HG03139 (cell line): ENCODE measurements at regions not wholly inside any gene's neighbourhood (a gene's known extent, or its start where the extent isn't known, plus 50 kb on each side); places are given as distances from the start of the nearest gene placed in this dataset.

Source experiments
- ATAC-seq: cut with Tn5 transposase; IDR thresholded peaks from one replicate; pipeline ENCODE4 v1.9.1; 2021; ENCODE audit not compliant: unreplicated experiment

DNA sequence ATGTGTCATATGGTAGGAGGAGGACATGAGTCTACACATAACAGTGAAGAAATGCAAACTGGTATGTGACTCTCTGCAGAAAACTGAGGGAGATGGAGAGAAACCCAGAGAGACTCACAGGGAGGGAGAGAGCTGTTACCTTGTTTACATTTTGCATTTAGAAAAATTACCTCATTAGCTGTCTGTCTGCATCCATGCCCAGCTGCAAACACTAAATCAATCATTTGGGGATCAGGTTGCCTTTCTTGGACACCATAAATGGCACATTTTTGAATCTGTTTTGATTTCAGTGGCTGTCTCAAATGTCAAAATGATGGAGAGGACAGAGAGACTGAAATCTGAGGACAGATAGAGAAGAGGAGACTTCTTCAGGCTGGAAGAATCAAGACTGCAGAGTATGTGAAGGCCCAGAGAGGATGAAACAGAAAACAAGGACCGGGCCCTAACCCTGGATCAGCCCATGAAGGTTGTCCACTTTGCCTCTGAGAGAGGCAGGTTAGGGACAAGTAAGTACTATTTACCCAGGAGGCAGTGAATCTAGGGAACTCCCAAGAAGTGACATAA, 92.2 kb downstream of the UNC5CL start:
- ATAC-seq: no peak

- ATAC-seq: no peak
Measured at GRCh38 chr6:40937491-40937890, 101.5 kb downstream of the UNC5CL start.

GRCh38 chr6:40936818-40937251, 102.2 kb downstream of the UNC5CL start:
- ATAC-seq: no peak

DNA sequence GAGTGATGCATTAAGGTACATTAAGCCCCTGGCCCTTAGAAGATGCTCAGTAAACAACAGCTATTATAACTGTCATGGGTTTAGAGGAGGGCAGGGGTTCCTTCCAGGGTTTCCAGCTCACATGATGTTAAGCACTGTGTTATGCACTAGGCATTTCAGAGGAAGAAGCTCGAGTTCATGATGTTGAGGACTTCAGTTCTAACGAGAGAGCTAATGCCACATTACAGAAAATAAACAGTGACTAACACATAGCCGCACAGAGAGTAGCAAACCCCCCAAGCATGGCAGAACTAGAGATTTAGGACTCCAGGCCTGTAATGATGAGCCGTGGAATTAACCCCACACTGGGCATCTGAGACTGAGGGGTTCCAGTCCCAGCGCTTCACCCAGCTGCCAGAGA, 105.2 kb downstream of the UNC5CL start:
- no peak for ATAC-seq

DNA sequence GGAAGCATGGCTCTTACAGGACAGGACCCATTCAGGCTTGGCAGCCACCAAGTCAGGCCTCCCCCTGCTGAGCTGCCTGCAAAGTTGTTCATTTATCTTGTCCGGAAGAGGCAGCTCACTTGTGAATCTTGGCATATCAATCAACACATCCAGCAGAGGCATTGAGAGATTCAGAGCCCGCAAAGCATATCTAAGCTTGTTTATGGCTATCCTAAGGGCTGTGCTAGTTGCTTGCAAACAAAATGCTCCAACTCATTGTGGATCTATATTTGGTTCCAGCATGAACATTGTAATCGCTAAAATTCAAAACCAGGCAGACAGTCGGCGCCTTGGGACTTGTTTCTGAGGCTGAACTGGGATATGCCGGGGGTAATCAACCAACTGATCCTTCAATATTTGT, 106.1 kb downstream of the UNC5CL start:
- no peak for ATAC-seq

DNA sequence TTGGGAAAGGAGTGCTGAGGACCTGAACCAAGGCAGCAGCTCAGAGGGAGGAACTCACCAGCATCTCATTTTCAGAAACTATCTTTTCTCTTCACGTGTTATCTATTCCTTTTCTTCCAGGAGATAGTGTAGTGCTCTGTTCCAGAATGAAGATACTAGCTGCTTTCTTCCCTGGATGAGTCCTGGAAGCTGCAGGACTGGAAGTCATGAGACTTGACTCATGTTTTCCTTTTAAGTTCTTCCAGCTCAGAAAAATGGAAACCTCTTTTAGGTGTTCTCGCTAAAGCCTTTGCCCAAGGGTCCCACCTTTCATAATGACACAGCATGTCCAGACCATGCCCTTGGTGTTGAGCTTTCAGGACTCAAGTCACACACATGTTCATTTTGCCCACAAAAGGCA, 106.7 kb downstream of the UNC5CL start:
- no peak for ATAC-seq

DNA sequence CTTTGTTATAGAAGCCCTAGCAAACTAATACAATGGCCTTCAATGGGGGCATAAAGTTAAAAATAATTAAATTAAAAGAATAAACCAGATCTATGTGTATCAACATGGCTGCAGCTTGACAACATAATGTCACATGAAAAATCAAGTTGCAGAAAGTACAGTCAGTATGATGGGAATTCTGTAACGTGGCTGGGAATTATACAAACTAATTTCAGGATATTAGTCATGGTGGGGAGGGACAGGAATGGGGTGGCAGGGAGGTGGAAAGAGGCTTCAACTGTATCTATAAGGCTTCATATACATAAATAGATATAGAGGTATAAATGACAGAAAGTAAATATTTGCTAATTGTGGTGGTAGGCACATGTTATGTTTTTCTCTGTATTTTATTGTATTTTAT, 107.1 kb downstream of the UNC5CL start:
- no peak for ATAC-seq

- ATAC-seq: no peak
Measured at GRCh38 chr6:40930555-40930954, 108.5 kb downstream of the UNC5CL start.

- ATAC-seq: no peak
Measured at GRCh38 chr6:40930045-40930444, 109.0 kb downstream of the UNC5CL start.

DNA sequence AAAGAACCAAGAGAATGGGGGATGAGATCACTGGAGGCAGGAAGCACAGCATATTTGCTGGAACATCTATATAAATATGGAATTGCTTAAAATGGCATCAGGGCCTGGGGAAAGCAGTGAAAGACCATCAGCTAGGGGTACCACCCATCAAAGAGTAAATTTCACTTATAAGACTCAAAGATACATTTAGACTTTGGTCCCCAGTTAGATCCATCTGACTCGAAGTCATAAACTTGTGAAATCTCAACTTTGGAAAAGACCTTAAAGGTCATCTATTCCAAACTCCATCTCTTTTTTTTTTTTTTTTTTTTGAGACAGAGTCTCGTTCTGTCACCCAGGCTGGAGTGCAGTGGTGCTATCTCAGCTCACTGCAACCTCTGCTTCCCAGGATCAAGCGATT, 109.8 kb downstream of the UNC5CL start:
- ATAC-seq: no peak

DNA sequence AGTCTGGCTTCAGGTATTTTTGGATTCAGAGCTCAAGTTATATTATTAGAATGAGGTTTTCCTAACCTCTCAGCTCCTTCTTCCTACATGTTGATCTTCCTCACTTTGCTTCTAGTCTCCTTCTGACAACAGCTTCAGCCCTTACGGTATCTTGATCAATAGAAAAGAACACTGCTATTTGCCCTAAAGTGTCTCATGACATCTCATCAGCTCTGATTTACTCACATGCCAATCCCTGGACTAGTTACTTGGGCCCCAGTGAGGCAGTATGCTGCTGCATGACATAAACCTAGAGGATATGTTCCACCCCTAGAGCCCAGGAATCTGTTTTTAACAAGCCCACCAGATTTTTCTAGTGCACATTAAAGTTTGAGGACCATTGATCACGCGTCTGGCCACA, 110.3 kb downstream of the UNC5CL start:
- ATAC-seq: no peak

DNA sequence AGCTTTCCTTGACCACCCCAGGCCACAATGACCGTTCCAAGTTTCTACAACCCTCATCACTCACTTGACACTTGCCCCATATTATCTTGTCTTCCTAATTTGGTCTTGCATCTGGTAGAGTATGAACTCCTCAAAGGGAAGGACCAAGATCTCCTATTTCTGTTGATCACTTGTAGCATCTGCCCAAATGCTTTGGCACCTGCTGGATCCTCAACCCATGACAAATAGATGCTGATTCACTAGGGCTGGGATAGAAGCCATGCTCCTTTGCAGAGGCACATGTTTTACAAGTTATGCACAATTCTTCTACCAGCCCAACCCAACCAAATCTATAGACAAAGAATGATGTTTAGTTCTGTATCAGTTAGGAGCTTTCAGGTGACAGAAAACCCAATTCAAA, 110.7 kb downstream of the UNC5CL start:
- no peak for ATAC-seq

DNA sequence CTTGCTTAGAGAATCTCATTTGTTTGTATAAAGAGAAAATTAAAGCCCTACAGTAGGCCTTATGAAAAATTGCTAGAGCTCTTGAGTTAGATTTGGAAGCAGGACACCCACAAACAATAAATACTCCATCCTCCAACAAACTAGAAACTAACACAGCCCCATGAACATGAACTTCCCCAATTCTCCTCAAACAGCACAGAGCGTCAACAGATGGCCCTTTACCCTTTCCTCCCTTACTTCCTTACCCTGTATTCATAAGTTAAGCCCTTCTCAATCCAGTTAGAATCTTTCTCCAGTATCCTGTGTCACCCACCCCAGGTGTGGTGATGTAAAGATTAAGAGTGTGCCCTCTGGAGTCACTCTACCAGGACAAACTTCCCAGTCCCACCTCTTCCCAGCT, 113.7 kb downstream of the UNC5CL start:
- no peak for ATAC-seq

DNA sequence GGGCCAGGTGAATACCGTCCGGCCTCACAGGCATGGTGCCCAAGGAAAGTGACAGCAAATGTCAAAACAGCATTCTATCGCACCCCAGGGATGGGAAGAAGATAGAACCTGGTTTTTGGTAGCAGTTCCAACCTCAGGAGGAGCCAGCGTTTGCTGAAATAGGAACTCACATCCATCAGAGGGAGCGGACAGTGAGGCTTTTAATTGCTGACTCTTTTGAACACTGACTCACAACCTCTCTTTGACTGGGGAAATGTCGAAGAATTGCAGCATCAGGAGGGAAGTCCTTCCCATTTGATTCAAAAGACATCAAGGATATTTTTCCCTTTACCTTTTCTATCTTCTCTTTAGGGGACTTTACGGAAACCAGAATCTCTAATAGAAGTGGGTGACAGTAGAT, 114.2 kb downstream of the UNC5CL start:
- no peak for ATAC-seq

- ATAC-seq: no peak
Measured at GRCh38 chr6:40923880-40924279, 115.1 kb downstream of the UNC5CL start.

- no peak for ATAC-seq
Measured at GRCh38 chr6:40923326-40923725, 115.7 kb downstream of the UNC5CL start.

GRCh38 chr6:40922281-40922680, 116.7 kb downstream of the UNC5CL start:
- ATAC-seq: no peak

DNA sequence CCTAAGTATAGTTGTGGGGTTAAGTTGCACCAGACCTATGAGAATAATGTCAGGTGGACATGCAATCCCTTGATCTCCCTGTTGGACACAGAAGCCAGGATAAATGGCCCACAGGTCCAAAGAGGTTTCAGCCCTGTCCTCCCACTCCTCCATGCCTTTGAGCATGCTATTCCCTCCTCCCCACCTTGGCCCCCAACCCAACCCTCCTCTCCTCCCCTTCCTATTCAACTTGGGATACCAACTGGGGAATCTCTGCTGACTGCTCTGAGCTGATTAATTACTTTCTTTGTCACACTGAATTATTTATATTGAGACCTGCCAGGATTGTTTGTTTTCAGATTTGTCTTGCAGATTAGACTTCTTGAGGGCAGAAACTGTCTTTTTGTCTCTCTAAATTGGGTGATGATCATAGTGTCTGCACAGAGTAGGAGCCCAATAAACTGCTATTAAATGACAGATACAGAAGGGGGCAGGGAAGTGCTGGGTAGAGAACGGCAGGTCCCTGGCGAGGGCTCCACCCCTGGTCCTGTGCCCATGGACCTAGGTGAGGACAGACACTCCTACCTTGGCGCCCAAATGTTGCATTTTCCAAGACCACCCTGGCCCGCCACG, 120.9 kb downstream of the UNC5CL start:
- no peak for ATAC-seq

DNA sequence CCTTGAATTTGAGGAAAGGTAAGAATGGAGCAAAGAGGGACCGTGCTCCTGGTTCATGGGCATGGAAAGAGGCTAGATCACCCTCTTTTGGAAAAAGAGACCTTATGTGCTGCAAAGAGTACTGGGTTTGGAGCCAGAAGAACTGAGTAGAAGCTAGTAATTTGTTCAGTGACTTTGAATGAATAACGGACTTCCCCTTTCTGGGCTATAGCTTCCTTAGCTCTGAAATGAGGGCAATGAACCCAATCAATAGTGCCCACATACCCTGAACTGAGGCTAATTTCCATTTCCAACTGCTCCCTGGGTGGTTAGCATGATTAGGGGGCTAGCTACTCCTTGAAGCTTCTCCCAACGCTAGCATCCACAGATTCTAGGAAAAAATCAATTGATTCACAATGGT, 121.4 kb downstream of the UNC5CL start:
- ATAC-seq: no peak

DNA sequence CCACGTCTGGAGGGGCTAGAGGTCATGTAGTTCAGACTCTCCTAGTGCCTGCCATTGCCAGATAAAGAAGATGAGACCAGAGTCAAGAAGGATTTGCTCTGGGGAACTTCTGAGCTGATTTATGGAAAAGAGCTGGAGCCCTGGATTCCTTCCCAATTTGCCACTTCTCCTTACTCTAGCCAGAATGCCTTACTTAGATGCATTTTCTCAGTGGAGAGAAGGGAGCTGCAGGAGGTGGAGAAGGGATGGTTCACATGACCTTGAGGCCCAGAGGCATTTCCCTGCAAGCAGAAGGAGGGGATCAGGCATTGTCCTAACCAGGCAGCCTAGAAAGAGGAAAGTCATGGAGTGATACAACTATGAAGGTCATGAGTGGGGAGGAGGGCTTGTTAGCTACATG, 122.2 kb downstream of the UNC5CL start:
- ATAC-seq: no peak

DNA sequence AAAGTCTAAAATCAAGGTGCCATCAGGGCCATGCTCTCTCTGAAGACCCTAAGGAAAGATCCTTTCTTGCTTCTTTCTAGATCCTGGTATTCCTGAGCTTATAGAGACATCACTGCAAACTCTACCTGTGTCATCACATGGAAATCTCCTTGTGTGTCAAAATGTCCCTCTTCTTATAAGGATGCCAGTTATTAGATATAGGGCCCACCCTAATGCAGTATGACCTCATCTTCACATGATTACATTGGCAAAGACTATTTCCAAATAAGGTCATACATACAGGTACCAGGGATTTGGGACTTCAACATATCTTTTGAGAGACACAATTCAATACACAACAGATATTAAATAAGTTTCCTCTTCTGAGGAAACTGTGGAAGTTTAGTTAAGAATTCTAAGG, 123.9 kb downstream of the UNC5CL start:
- no peak for ATAC-seq

- ATAC-seq: no peak
Measured at GRCh38 chr6:40914005-40914404, 125.0 kb downstream of the UNC5CL start.
